Coronary artery (tissue), 2 donors: ENCODE measurements at regions not wholly inside any gene's neighbourhood (a gene's known extent, or its start where the extent isn't known, plus 50 kb on each side); places are given as distances from the start of the nearest gene placed in this dataset.

Experiments
- DNase-seq: peaks from one replicate; pipeline ENCODE4 v3.0.0-alpha.2; 2017; ENCODE audit warnings: low spot score
- H3K27ac ChIP-seq, 2 donors: fragments of 200-600 bp; sonication (generic); one replicate each; pipeline ENCODE4 v1.5.1; 2016 to 2019
- H3K4me3 ChIP-seq: fragments of 200-600 bp; sonication (generic); 2 replicates; pipeline ENCODE4 v1.5.1; 2016; ENCODE audit warnings: mild to moderate bottlenecking, moderate library complexity
- TF ChIP-seq, protein P1 (sequence below): fragments of 200-600 bp; sonication (generic); IDR thresholded peaks from one replicate; pipeline ENCODE4 v1.5.1; 2019; ENCODE audit warnings: antibody characterized with exemption

DNA sequence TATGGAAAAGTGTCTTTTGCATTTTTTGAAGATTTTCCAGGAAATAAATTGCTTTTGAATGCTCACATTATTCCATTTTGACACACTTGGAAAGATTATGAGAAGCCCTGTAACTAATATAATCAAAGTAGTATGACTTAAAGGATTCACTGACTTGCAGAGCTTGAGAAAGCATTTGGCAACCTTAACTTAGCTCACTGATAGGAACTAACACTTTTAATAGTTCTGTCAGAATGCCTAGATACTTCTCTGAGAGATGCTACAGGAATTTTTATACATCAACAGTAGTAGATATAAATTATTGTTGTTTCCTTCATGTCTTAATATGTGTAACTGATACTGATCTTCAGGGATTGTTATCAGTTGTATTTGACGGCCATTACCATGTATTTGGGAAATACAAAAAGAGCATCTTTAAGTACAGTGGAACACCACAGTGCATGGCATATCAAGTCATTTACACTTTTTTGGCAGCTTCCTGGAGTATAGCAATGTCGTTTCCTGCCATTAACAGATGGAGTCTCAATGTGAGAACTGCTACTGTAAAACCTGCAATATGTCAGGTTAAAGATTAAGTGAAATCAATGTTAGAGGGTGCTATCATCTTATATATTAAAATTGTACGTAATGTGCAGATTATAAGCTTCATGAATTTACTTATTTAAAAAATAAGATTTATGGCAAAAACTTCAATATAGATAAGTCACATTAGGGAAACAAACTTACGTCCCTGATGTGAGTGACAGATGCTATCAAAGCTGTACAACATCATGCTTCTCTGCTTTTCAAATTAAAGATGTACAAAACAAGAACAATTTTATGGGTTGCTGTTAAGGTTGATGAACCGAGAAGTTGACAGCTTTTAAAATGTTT is 1159.8 kb upstream of the MIR17HG start:
- TF ChIP-seq, protein P1, sequence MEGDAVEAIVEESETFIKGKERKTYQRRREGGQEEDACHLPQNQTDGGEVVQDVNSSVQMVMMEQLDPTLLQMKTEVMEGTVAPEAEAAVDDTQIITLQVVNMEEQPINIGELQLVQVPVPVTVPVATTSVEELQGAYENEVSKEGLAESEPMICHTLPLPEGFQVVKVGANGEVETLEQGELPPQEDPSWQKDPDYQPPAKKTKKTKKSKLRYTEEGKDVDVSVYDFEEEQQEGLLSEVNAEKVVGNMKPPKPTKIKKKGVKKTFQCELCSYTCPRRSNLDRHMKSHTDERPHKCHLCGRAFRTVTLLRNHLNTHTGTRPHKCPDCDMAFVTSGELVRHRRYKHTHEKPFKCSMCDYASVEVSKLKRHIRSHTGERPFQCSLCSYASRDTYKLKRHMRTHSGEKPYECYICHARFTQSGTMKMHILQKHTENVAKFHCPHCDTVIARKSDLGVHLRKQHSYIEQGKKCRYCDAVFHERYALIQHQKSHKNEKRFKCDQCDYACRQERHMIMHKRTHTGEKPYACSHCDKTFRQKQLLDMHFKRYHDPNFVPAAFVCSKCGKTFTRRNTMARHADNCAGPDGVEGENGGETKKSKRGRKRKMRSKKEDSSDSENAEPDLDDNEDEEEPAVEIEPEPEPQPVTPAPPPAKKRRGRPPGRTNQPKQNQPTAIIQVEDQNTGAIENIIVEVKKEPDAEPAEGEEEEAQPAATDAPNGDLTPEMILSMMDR = no peak

DNA sequence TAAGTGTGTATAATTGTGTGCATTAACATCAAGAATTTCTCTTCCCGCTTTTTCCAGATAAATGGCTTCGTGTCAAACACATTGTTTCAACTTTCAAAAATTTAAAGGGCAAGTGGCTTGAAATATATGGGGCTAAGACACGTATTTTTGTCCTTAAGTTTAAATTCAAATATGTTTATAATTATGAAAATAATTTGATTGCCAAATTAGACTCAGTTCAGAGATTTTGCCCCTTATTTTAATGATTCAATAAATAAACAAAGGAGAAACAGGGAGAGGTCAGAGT is 1159.2 kb upstream of the MIR17HG start:
- no peak overlapping the region for H3K4me3 ChIP-seq
- no peak for DNase-seq
- H3K27ac ChIP-seq = no peak overlapping the region
- TF ChIP-seq, protein P1 = no peak

More for the DNA sequence above, 1159.8 kb upstream of the MIR17HG start:
- no peak for DNase-seq
- Histone ChIP-seq H3K27ac (no peak overlapping the region), H3K4me3 (no peak overlapping the region)

DNA sequence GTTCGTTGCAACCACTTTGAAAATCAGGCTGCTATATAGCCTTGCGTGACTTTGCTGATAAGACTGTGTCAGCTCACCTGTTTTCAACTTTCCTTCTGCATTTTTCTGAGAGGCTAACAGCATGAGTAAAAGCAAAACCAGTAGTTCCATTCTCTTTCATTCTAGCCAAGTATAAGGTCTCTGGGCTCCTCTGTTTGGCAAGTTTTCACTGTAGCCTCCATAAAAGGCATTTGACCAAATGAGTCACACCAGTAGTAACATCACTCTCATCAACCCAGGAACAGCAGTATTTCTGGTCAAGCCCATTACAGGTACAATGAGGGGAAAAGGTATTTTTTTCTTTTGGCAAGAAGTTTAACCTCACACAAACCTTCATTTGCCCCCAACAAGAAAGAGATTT is 1149.8 kb upstream of the MIR17HG start:
- no peak overlapping the region for H3K4me3 ChIP-seq
- DNase-seq = no peak
- H3K27ac ChIP-seq = no peak overlapping the region
- TF ChIP-seq, protein P1 = no peak

DNA sequence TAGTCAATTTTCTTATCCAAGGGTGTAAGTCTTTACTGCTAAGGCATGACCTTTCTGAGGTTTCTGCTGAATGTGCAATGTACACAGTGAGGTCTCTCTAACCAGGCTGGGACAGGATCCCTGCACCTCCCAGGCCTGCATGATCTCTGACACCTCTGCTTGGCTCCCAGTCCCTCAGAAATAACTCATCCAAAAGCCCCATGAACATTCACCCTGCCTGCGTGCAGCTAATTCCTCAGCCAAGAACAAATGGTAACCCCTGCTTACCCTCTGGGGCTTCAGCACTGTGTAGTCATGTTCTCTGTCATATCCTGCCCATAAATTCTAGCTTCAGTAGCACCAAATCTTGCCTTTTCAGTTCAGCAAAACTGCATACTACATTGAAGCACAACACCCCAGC is 1146.3 kb upstream of the MIR17HG start:
- H3K4me3 ChIP-seq = no peak overlapping the region
- DNase-seq = no peak
- H3K27ac ChIP-seq = no peak overlapping the region
- TF ChIP-seq, protein P1 = no peak

DNA sequence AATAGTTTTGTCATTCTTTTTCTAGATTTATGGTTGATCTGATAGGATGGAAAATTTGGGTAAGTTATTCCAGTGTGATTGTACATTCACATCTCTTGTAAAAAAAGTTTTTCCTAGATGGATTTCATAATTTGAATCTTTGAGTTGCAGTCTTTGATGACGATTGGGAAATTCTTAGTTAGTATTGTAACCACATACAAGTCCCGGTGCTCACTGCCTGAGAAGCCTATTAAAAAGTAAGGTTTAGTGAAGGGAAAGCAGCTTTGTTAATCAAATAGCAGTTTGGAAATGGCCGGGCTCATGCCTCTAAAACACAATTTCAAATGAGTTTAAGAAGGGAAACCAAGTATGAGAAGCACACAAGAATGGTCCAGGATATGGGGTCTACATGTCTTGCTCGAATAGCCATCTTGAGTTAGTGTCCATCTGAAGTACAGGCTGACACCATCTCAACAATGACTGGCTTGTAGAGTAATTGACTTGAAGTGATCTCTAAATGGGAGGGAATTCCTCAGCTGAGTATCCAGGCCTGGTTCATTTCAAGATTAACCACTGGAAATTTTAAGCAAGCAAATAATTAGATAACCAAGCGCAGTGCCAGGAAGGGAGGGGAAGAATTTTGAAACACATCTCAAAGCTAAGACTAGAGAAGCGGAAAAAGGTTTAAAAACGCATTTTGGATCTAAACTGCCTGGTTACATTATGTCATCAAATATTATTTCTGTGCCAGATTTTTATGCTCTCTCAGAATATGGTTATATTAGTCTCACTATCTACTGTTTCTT is 1145.6 kb upstream of the MIR17HG start:
- DNase-seq = no peak
- TF ChIP-seq, protein P1 = no peak
- no peak overlapping the region for H3K27ac ChIP-seq
- no peak overlapping the region for H3K4me3 ChIP-seq

DNA sequence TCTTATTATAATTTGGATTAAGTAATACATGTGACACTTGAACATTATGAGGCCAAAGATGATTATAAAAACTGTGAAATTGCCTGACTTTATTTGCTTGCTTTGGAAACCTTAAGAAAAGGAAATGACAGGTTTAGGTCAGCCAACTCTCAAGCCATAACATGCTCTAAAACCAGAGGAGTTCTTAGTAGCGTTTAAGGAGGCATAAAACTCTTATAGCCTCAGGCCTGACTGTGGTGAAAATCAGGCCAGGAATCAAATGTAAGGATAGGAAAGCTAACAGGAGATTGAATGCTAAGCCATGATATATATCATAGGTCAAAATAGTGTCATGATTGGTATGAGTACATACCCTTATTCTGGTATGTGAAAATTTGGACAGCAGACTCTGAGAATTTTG is 1142.4 kb upstream of the MIR17HG start:
- no peak overlapping the region for H3K4me3 ChIP-seq
- TF ChIP-seq, protein P1 = no peak
- DNase-seq = no peak
- H3K27ac ChIP-seq = no peak overlapping the region
